Left lung (tissue), 4 donors: ENCODE measurements at regions not wholly inside any gene's neighbourhood (a gene's known extent, or its start where the extent isn't known, plus 50 kb on each side); places are given as distances from the start of the nearest gene placed in this dataset.

Experiments used
- ATAC-seq: fragments of 200-7000 bp; cut with Tn5 transposase; one replicate; pipeline ENCODE4 v1.9.1; 2020; ENCODE audit warnings: moderate library complexity
- DNase-seq, 4 donors: peaks; one replicate each; pipeline ENCODE4 v3.0.0-alpha.2; 2013 to 2020
- H3K27ac ChIP-seq, 2 donors: fragments of 200-600 bp; sonication (generic) in 1 of 2; one replicate each; pipeline versions ENCODE4 v1.5.0 to v1.8.0; 2020 to 2021
- H3K27me3 ChIP-seq, 2 donors: fragments of 200-600 bp; sonication (generic) in 1 of 2; one replicate each; pipeline versions ENCODE4 v1.5.0 to v1.8.0; 2020 to 2021
- H3K36me3 ChIP-seq, 2 donors: fragments of 200-600 bp; sonication (generic) in 1 of 2; one replicate each; pipeline versions ENCODE4 v1.5.0 to v1.8.0; 2020 to 2021
- H3K4me1 ChIP-seq, 2 donors: fragments of 200-600 bp; one replicate each; pipeline ENCODE4 v1.8.0; 2021
- H3K4me3 ChIP-seq, 2 donors: fragments of 200-600 bp; sonication (generic) in 1 of 2; one replicate each; pipeline versions ENCODE4 v1.5.0 to v1.8.0; 2020 to 2021; ENCODE audit warnings: mild to moderate bottlenecking in 1 of 2
- H3K9me3 ChIP-seq, 2 donors: fragments of 200-600 bp; sonication (generic) in 1 of 2; one replicate each; pipeline versions ENCODE4 v1.5.0 to v1.8.0; 2020 to 2021
- CTCF ChIP-seq, 2 donors: fragments of 200-600 bp; sonication (generic) in 1 of 2; IDR thresholded peaks; one replicate each; pipeline versions ENCODE4 v1.5.0 to v1.8.0; 2021; ENCODE audit warnings: antibody characterized with exemption in 2 of 2
- intact Hi-C, 2 donors: fragments of 100-400 bp; cut with DNase I; formaldehyde crosslinking; loops; one replicate each; pipeline versions ENCODE4 v1.11.2 to v1.14.2; 2022
- donor health status: DM: no; HTN: yes; CAD: no.
- donor health status: DM: no; HTN: no; CAD: no.

- no peak for TF ChIP-seq CTCF (IDR thresholded peaks at IDR 0.05)
- Histone ChIP-seq H3K9me3 (no peaks in the 10 kb centered on the region), H3K4me3 (no peak overlapping the region), H3K27me3 (peaks cover 0 to 6% of the 10 kb centered on the region in 2 donors), H3K27ac (no peak overlapping the region), H3K4me1 (no peaks in the 10 kb centered on the region), H3K36me3 (no peaks in the 10 kb centered on the region)
- no peak for ATAC-seq
- intact Hi-C loops = no loop called here
- DNase-seq = no peak
Measured at GRCh38 chr10:125568156-125568555, 114.8 kb downstream of the TEX36 start.

- ATAC-seq = no peak
- no peak for TF ChIP-seq CTCF (IDR thresholded peaks at IDR 0.05)
- peaks cover 0 to 6% of the 10 kb centered on the region in 2 donors for H3K27me3 ChIP-seq
- DNase-seq = no peak
- H3K36me3 ChIP-seq = no peaks in the 10 kb centered on the region
- intact Hi-C loops = no loop called here
- H3K4me3 ChIP-seq = no peak overlapping the region
- H3K27ac ChIP-seq = no peak overlapping the region
- no peaks in the 10 kb centered on the region for H3K9me3 ChIP-seq
- H3K4me1 ChIP-seq = no peaks in the 10 kb centered on the region
Measured at GRCh38 chr10:125567529-125567928, 115.4 kb downstream of the TEX36 start.

GRCh38 chr10:125565046-125565445, 117.9 kb downstream of the TEX36 start:
- no peaks in the 10 kb centered on the region for H3K4me1 ChIP-seq
- ATAC-seq (no peak), DNase-seq (peak in 2 of 4 donors; percentile 27 to 55)
- no peaks in the 10 kb centered on the region for H3K9me3 ChIP-seq
- no peak for TF ChIP-seq CTCF (IDR thresholded peaks at IDR 0.05)
- peaks cover 0 to 6% of the 10 kb centered on the region in 2 donors for H3K27me3 ChIP-seq
- H3K27ac ChIP-seq = no peak overlapping the region
- no peak overlapping the region for H3K4me3 ChIP-seq
- intact Hi-C loops = no loop called here
- no peaks in the 10 kb centered on the region for H3K36me3 ChIP-seq

- Histone ChIP-seq H3K4me3 (no peak overlapping the region), H3K4me1 (no peaks in the 10 kb centered on the region), H3K9me3 (no peaks in the 10 kb centered on the region), H3K27ac (no peak overlapping the region), H3K27me3 (peaks cover 0 to 5% of the 10 kb centered on the region in 2 donors), H3K36me3 (no peaks in the 10 kb centered on the region)
- no peak for ATAC-seq
- intact Hi-C loops = no loop called here
- DNase-seq = no peak
- no peak for TF ChIP-seq CTCF (IDR thresholded peaks at IDR 0.05)
Measured at GRCh38 chr10:125564570-125564969, 118.4 kb downstream of the TEX36 start.

- TF ChIP-seq CTCF (IDR thresholded peaks at IDR 0.05) = no peak
- ATAC-seq = no peak
Measured at GRCh38 chr10:125562737-125563136, 120.2 kb downstream of the TEX36 start.

More at GRCh38 chr10:125562737-125563136, 120.2 kb downstream of the TEX36 start:
- Histone ChIP-seq H3K4me3 (no peak overlapping the region), H3K27ac (no peak overlapping the region), H3K27me3 (no peaks in the 10 kb centered on the region), H3K9me3 (no peaks in the 10 kb centered on the region), H3K4me1 (no peaks in the 10 kb centered on the region), H3K36me3 (no peaks in the 10 kb centered on the region)
- no peak for DNase-seq
- intact Hi-C loops = no loop called here
